Kidney glomerular epithelial cell (primary cell): ENCODE measurements at regions not wholly inside any gene's neighbourhood (a gene's known extent, or its start where the extent isn't known, plus 50 kb on each side); places are given as distances from the start of the nearest gene placed in this dataset.
"Not testable (repeated sequence)": the region's sequence is repeated elsewhere in the genome, so short reads cannot be mapped to it uniquely, and the experiment has no call there.

Experiments used
- DNase-seq: peaks from one replicate; lab custom pipeline; 2025; lab: John Stamatoyannopoulos, UW

GRCh38 chr16:8113843-8114242 lies 476.5 kb downstream of the TMEM114 start:
- DNase-seq, result no peak

GRCh38 chr16:8110572-8111514 lies 479.5 kb downstream of the TMEM114 start:
- no peak for DNase-seq

- DNase-seq, result no peak
Measured at GRCh38 chr16:8109510-8110369, 480.6 kb downstream of the TMEM114 start.

- no peak for DNase-seq
Measured at GRCh38 chr16:8108991-8109509, 481.3 kb downstream of the TMEM114 start.

- no peak for DNase-seq
Measured at GRCh38 chr16:8107296-8107695, 483.0 kb downstream of the TMEM114 start.

- DNase-seq, result no peak
Measured at GRCh38 chr16:8103649-8104289, 486.5 kb downstream of the TMEM114 start.

GRCh38 chr16:8099586-8099985 lies 490.7 kb downstream of the TMEM114 start:
- DNase-seq, result no peak

GRCh38 chr16:8098947-8099512 lies 491.3 kb downstream of the TMEM114 start:
- no peak for DNase-seq

GRCh38 chr16:8096211-8096610 lies 494.1 kb downstream of the TMEM114 start:
- DNase-seq, result no peak

GRCh38 chr16:8094696-8095095 lies 495.6 kb downstream of the TMEM114 start:
- DNase-seq, result no peak

GRCh38 chr16:8088820-8089338 lies 501.4 kb downstream of the TMEM114 start:
- DNase-seq, result no peak

- DNase-seq, result no peak
Measured at GRCh38 chr16:8087597-8088289, 502.6 kb downstream of the TMEM114 start.

- no peak for DNase-seq
Measured at GRCh38 chr16:8087146-8087545, 503.2 kb downstream of the TMEM114 start.

- no peak for DNase-seq
Measured at GRCh38 chr16:8084882-8085281, 505.4 kb downstream of the TMEM114 start.

GRCh38 chr16:8084302-8084701 lies 506.0 kb downstream of the TMEM114 start:
- no peak for DNase-seq

GRCh38 chr16:8083560-8083959 lies 506.8 kb downstream of the TMEM114 start:
- no peak for DNase-seq

- DNase-seq, result no peak
Measured at GRCh38 chr16:8080817-8081216, 509.5 kb downstream of the TMEM114 start.

GRCh38 chr16:8075271-8075670 lies 515.0 kb downstream of the TMEM114 start:
- no peak for DNase-seq

- DNase-seq, result no peak
Measured at GRCh38 chr16:8070506-8070905, 519.8 kb downstream of the TMEM114 start.

- DNase-seq, result not testable (repeated sequence)
Measured at GRCh38 chr16:8068225-8068624, 522.1 kb downstream of the TMEM114 start.

- DNase-seq, result no peak
Measured at GRCh38 chr16:8063159-8063558, 527.2 kb downstream of the TMEM114 start.
